Neural cell (in vitro differentiated cells): ENCODE measurements at regions not wholly inside any gene's neighbourhood (a gene's known extent, or its start where the extent isn't known, plus 50 kb on each side); places are given as distances from the start of the nearest gene placed in this dataset.

ENCODE experiments used
- EP300 ChIP-seq: fragments of 450-650 bp; conservative IDR thresholded peaks from 2 replicates; pipeline ENCODE4 v1.6.1; 2014; ENCODE audit warnings: antibody characterized with exemption, mild to moderate bottlenecking, moderate library complexity; ENCODE audit not compliant: poor library complexity, severe bottlenecking
- TAF1 ChIP-seq: IDR thresholded peaks from 2 replicates; pipeline ENCODE4 v1.6.1; 2012; ENCODE audit warnings: low read depth

DNA sequence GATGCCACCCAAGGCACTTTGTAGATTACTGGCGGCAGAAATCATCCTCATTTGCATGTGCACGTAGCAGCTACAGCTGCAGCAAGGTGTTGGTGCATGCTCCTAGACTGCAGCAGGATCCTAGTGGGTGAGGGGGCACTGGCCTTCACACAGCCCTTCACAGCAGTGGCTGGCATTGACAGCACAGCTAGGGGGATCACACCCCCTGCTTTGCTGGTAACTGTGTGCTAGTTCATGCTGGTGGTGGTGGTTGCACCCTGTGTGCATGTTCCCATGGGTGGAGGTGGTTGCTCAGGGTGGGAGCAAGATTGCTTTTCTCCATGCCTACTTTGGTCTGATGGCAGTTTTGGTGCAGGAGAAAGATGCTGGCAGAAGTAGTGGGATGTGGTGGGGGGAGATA lies 1695.1 kb upstream of the CDH6 start:
- TF ChIP-seq TAF1 (no peak), EP300 (no peak)
